NCI-H146 treated with DMSO at 0.1 percent for 48 hours (cell line): ENCODE measurements at regions not wholly inside any gene's neighbourhood (a gene's known extent, or its start where the extent isn't known, plus 50 kb on each side); places are given as distances from the start of the nearest gene placed in this dataset.
"Not testable (repeated sequence)": the region's sequence is repeated elsewhere in the genome, so short reads cannot be mapped to it uniquely, and the experiment has no call there.

Experiments
- DNase-seq: peaks from one replicate; lab custom pipeline; 2025; ENCODE audit not compliant: unreplicated experiment; lab: John Stamatoyannopoulos, UW

- no peak for DNase-seq
Measured at GRCh38 chr7:356087-356486, 66.1 kb downstream of the FOXL3 start.

DNA sequence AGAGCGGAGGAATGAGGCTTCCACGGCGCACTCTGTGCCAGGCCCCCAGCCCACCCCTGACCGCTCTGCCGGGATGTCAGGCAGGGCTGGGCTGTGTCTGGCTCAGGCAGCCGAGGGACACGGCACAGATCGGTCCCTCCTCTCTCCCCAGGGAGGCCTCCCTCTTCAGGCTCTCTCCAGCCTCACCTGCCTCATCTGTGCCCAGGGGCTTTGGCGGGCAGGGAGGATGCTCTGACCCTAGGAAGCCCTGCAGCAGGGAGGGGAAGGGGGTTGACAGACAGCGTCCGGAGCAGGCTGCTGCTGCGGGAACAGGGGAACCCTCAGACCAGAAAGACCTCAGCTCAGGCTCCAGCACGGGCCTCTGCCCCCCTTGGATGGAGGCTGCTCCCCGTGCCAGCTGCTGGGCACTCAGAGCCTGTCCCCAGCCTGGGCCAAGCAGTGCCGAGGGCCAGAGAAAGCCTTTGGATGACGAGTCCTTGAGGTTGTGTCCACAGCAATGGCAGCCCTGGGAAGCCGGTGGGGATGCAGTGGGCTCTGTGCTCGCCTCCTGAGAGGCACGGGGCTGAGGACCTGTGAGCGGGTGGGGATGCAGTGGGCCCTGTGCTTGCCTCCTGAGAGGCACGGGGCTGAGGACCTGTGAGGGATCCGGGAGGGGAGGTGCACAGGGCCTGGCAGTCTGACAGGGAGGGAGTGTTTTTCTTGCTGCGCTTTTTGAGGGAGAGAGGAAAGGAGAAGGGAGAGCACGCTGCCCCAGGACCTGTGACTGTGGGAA, 66.9 kb downstream of the FOXL3 start:
- no peak for DNase-seq

GRCh38 chr7:357531-358209, 67.7 kb downstream of the FOXL3 start:
- DNase-seq = no peak

DNA sequence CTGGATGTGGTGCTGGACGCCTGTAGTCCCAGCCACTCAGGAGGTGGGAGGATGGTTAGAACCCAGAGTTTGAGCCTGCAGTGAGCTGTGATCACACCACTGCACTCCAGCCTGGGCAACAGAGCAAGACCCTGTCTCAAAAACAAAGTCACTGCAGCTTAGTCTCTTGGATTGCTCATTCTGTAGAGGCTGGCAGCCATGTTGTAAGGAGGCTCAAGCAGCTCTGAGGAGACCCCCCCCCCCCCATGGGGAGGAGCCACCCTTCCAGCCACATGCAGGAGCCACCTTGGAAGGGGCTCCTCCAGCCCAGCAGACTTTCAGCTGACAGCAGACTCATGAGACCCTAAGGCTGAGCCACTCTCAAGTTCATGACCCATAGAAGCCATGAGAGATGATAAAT, 68.4 kb downstream of the FOXL3 start:
- no peak for DNase-seq

- DNase-seq = no peak
Measured at GRCh38 chr7:359226-359765, 69.3 kb downstream of the FOXL3 start.

GRCh38 chr7:359766-360361, 69.9 kb downstream of the FOXL3 start:
- DNase-seq = no peak

DNA sequence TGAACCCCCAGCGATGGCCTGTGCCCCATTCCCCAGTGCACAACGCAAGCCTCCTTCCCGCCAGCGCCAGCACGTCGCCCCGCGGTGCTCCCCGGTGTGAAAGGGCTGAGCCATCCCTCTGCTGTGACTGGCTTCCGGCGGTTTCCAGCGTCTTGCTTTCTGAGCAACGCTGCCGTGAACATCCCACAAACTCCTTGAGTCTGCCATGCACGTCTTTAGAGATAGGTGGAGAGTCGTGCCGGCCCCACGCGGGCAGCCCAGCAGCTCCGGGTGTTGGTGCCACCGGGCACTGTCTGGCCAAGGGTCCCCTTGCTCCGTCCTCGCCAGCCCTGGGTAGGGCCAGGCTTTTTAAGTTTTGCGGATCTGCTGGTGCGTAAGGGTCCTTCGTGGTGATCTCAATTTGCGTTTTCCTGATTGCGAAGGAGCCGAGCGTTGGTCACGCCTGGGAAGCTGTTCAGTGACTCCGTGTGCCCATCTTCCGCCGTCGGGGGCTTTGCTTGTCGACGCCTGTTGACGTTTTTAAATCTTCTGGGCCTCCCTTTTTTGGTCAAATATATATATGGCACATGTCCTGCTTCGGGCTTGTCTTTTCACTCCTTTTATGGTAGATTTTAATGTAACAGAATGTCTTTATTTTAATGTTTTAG, 70.6 kb downstream of the FOXL3 start:
- no peak for DNase-seq

DNA sequence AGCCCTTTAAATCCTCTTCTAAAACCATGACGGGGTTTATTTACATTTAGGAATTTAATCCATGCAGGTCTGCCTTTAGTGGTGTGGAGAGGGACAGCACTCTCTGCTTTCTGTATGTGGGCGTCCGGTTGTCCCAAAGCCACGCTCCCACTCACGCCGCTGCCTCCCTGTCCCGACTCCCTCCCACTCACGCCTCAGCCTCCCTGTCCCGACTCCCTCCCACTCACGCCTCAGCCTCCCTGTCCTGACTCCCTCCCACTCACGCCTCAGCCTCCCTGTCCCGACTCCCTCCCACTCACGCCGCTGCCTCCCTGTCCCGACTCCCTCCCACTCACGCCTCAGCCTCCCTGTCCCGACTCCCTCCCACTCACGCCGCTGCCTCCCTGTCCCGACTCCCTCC, 71.2 kb downstream of the FOXL3 start:
- DNase-seq = not testable (repeated sequence)

DNA sequence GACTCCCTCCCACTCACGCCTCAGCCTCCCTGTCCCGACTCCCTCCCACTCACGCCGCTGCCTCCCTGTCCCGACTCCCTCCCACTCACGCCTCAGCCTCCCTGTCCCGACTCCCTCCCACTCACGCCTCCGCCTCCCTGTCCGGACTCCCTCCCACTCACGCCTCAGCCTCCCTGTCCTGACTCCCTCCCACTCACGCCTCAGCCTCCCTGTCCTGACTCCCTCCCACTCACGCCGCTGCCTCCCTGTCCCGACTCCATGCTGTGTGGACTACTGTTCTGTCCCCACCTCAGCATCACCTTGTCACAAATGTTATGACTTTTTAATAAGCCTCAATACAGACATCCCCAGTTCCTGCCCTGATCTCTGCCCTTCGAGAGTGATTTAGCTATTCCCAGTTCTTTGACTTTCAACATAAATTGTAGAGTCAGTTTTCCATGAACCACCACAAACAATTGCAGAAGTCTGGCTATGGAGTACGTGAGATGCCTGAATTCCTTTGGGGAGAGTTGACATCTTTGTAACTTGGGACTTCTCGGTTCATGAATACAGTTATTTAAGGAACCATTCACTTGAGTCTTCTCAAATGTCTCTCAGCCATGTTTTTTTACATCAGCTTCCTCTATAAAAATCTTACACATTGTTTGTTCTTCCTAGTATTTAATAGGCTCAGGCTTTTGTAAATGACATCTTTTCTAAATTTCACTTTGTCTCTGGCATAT, 71.9 kb downstream of the FOXL3 start:
- no peak for DNase-seq

- DNase-seq = no peak
Measured at GRCh38 chr7:362402-363096, 72.6 kb downstream of the FOXL3 start.

DNA sequence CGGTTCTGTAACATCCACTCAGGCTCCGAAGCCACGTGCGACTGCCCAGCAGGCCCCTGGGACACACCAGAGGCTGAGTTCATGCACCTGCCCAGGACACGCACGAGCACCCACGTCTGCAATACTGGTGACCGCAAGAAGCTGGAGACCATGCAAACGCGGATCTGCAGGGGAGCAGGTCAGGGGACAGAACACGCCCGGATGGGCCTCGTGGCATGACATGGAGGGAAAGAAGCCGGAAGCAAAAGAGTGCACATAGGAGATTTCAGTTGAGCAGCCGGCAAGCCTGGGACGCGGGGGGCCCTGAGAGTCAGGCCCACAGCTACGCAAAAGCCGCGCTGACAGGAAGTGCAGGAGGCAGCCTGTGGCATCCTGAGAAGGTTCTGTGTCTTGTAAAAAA, 73.7 kb downstream of the FOXL3 start:
- DNase-seq = no peak

DNA sequence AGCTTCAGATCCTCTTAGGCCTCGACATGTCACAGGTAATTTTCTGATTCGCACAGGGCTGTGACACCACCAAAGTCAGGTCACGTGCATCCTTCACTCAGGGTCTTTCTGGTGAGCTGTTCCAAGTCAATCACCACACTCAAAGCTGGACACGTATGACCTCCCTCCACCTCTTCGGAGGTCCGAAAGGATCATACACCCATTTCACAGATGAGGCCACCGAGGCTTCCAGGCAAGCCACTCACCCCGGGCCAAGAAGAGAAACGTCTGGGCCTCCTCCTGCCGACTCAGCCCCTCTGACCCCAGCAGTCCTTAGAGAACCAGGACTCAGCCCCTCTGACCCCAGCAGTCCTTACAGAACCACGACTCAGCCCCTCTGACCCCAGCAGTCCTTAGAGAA, 74.6 kb downstream of the FOXL3 start:
- no peak for DNase-seq

DNA sequence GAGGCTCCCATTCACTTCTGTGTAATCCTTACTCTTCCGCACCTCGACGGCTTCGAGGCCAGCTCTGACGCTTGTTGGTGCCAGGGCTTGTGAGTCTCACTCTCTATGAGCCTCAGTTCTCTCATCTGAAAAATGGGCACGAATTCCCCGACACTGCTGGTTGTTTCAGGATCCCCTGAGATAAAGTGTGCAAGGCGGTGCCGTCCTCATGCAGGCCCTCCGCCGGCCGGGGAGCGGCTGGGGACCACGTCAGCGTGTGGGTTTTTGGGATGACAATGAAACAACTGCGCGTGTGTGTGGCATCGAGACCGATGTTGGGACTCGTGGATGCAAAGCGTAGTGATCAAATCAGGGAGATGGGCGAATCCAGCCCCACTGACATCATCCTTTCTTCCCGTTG, 75.6 kb downstream of the FOXL3 start:
- no peak for DNase-seq

GRCh38 chr7:366161-366803, 76.3 kb downstream of the FOXL3 start:
- no peak for DNase-seq

- DNase-seq = no peak
Measured at GRCh38 chr7:367351-367901, 77.5 kb downstream of the FOXL3 start.

DNA sequence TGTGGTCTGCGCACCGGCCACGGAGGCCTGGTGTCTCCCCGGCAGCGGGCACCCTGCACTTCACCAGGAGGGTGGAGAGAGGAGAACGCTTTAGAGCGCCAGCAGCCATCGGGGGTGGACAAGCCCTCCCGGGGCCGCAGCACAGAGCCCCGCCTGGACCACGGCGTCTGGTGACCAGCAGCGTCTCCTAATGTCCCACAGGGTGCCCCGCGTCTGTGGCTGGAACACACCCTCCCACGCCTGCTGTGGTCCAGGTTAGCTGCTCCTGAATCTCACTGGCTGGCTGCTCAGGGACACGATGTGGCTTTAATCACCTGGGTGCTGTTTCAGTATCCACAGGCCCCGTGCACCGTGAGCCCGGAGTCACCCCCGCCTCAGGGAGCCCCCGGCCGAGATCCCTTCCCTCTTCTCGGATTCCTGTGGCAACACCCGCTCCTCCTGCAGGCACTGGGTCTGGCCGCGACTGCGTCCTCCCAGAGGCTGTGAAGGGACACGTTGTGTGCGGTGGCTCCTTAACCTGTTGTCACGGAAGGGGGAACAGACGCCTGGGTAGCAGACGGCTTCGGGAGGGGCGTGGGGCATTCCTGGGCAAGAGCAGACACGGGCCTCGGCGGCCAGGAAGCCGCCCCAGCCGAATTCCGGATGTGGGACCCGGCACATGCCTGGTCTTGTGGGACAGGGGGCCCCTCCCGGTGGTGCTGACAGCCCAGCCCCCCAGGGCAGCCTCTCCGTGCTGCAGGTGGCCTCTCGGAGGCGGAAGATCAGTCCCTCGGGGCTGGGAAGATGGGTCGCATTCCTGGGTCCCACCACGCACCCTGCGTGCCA, 78.9 kb downstream of the FOXL3 start:
- no peak for DNase-seq

- DNase-seq = no peak
Measured at GRCh38 chr7:369476-370258, 79.7 kb downstream of the FOXL3 start.

DNA sequence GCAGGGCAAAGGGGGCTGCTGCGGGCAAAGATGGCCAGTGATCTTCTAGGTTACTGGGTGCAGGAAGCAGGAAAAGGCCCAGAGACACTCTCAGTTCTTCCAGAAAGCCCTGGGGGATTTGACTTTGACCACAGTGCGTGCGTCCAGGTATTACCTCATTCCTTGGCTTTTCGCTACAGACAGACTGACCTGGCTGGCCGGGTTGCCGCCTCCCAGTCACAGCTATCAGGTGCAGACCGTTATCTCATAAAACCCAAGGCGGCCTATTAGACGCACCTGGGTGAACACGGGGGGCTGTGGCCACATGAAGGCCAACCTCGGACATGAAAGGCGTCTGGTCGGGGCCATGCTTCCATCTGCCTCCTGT, 80.3 kb downstream of the FOXL3 start:
- DNase-seq = no peak
